Esophagus squamous epithelium (tissue), 5 donors: ENCODE measurements at regions not wholly inside any gene's neighbourhood (a gene's known extent, or its start where the extent isn't known, plus 50 kb on each side); places are given as distances from the start of the nearest gene placed in this dataset.

ENCODE experiments used
- DNase-seq: peaks from one replicate; lab custom pipeline; 2025; lab: John Stamatoyannopoulos, UW
- H3K27ac ChIP-seq, 4 donors: fragments of 200-600 bp; sonication (generic); one replicate each; pipeline ENCODE4 v1.5.1; 2016 to 2019; ENCODE audit warnings: mild to moderate bottlenecking in 1 of 4
- H3K27me3 ChIP-seq, 4 donors: fragments of 200-600 bp; sonication (generic); 1 replicate in 3 of 4; 2 replicates in 1 of 4; pipeline versions ENCODE4 v1.5.1 to v1.6.0; 2017 to 2021; ENCODE audit warnings: antibody characterized with exemption in 1 of 4
- H3K36me3 ChIP-seq, 3 donors: fragments of 200-600 bp; sonication (generic); one replicate each; pipeline ENCODE4 v1.5.1; 2016 to 2019
- H3K4me1 ChIP-seq, 3 donors: fragments of 200-600 bp; sonication (generic); one replicate each; pipeline ENCODE4 v1.5.1; 2017 to 2019
- H3K4me3 ChIP-seq, 4 donors: fragments of 200-600 bp; sonication (generic); 1 replicate in 3 of 4; 2 replicates in 1 of 4; pipeline ENCODE4 v1.5.1; 2016 to 2019; ENCODE audit warnings: mild to moderate bottlenecking in 2 of 4, moderate library complexity in 1 of 4
- H3K9me3 ChIP-seq, 3 donors: fragments of 200-600 bp; sonication (generic); one replicate each; pipeline ENCODE4 v1.5.1; 2016 to 2019
- CTCF ChIP-seq, 6 experiments: fragments of 450-650 bp in 4 of 6; fragments of 200-600 bp in 2 of 6; sonication (generic) in 2 of 6; IDR thresholded peaks; one replicate each; pipeline ENCODE4 v1.5.1; 2016 to 2019; ENCODE audit warnings: antibody characterized with exemption in 6 of 6, mild to moderate bottlenecking in 4 of 6, moderate library complexity in 4 of 6
- POLR2A ChIP-seq, 4 donors: fragments of 450-650 bp; IDR thresholded peaks; one replicate each; pipeline ENCODE4 v1.6.1; 2017; ENCODE audit warnings: antibody characterized with exemption in 4 of 4, mild to moderate bottlenecking in 4 of 4, moderate library complexity in 3 of 4
- WGBS, 2 donors: methylation state at CpG; one replicate each; pipeline ENCODE4 v1.1.5; 2018; 5-methylcytosine and 5-hydroxymethylcytosine counted together
- intact Hi-C: fragments of 100-400 bp; cut with DNase I; formaldehyde crosslinking; loops from one replicate; pipeline ENCODE4 v1.15.0; 2022
- donor health status: DM: yes; HTN: yes; CAD: no.

DNA sequence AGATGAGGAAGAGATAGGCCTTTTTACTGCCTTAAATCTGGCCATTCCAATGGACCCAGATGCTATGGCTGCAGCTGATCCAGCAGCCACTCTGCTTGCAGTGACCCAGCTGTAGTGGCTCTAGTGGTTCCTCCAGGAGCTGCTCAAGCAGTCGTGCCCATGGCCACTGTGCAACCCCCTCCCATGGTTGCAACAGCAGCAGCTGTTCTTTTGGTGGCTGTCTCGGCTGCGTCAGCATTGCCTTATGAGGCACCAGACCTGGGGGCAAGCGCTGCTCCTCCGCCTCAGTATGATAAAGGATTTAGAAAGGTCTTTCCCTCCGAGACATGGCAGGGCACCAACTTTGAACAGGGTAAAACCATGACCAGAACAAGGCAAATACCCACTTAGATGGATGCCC lies 384.9 kb upstream of the DCC start:
- H3K4me3 ChIP-seq, result no peak overlapping the region
- intact Hi-C loops, result no loop called here
- no peak overlapping the region for H3K27ac ChIP-seq
- no peak for DNase-seq
- peaks cover 0 to 12% (median 0%) of the 10 kb centered on the region in 3 donors for H3K9me3 ChIP-seq
- no peaks in the 10 kb centered on the region for H3K4me1 ChIP-seq
- H3K36me3 ChIP-seq, result no peaks in the 10 kb centered on the region
- no peaks in the 10 kb centered on the region for H3K27me3 ChIP-seq
- TF ChIP-seq CTCF (IDR thresholded peaks at IDR 0.05), result no peak
- no peak for TF ChIP-seq POLR2A (IDR thresholded peaks at IDR 0.05)
- 54 to 72% methylated on average over 4 to 6 of the region's 6 CpGs for WGBS, 2 donors

- Histone ChIP-seq H3K27ac (no peak overlapping the region), H3K4me1 (no peaks in the 10 kb centered on the region), H3K27me3 (no peaks in the 10 kb centered on the region), H3K36me3 (no peaks in the 10 kb centered on the region), H3K9me3 (peaks cover 0 to 12% (median 0%) of the 10 kb centered on the region in 3 donors), H3K4me3 (no peak overlapping the region)
- no peak for DNase-seq
- TF ChIP-seq CTCF (IDR thresholded peaks at IDR 0.05), result no peak
- no peak for TF ChIP-seq POLR2A (IDR thresholded peaks at IDR 0.05)
- intact Hi-C loops, result no loop called here
- WGBS, 2 donors, result 79 to 83% methylated on average over 4 of the region's 4 CpGs
These were observed 383.0 kb upstream of the DCC start for GRCh38 chr18:51957001-51957400.

DNA sequence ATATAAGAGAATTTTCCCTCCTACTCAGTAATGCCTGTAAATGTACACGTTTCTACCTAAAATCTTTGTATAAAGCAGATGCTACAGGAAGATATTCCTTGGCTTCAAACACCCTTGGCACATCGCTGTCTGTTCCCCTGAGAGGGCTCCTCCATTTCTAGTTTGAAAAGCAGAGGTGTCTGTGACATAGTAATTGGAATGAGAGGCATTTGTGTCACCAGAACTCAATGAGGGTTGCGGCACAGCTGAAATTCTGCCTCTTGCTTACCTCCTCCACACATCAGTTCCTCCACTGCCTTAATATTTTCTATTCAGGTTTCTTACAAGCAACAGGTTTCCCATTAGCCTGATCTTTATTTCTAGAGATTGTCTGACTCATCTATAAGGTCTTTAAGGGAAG lies 359.9 kb upstream of the DCC start:
- H3K27me3 ChIP-seq, result no peaks in the 10 kb centered on the region
- TF ChIP-seq CTCF (IDR thresholded peaks at IDR 0.05), result no peak
- TF ChIP-seq POLR2A (IDR thresholded peaks at IDR 0.05), result no peak
- H3K36me3 ChIP-seq, result no peaks in the 10 kb centered on the region
- intact Hi-C loops, result no loop called here
- no peaks in the 10 kb centered on the region for H3K4me1 ChIP-seq
- no peaks in the 10 kb centered on the region for H3K9me3 ChIP-seq
- no peak for DNase-seq
- no peak overlapping the region for H3K27ac ChIP-seq
- WGBS, 2 donors, result 49 to 66% methylated on average over 3 of the region's 3 CpGs
- H3K4me3 ChIP-seq, result no peak overlapping the region

DNA sequence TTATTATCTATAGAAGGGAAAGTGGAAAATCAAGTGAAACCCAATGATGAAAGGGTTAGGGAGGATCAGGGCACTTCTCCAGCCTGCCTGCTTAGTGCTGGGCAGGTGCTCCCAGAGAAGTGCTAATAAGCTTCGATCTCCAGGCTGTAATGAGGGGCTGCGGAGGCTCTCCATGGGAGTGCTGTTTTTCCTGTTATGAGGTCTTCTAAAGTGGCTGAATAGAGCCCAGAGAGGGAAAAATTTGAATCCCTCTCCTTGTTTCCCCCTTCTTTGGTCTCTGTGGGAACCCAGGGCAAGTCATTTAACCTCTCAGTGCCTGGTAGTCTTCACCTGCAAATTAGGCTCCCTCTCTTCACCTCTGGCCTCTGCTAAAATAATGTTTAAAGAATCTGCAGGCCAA lies 351.7 kb upstream of the DCC start:
- TF ChIP-seq CTCF (IDR thresholded peaks at IDR 0.05) (no peak), POLR2A (IDR thresholded peaks at IDR 0.05) (no peak)
- H3K36me3 ChIP-seq, result no peaks in the 10 kb centered on the region
- no peak for DNase-seq
- WGBS, 2 donors, result 0 to 14% methylated on average over 2 of the region's 2 CpGs
- no peaks in the 10 kb centered on the region for H3K27me3 ChIP-seq
- no peak overlapping the region for H3K4me3 ChIP-seq
- no peaks in the 10 kb centered on the region for H3K4me1 ChIP-seq
- no peaks in the 10 kb centered on the region for H3K9me3 ChIP-seq
- intact Hi-C loops, result no loop called here
- no peak overlapping the region for H3K27ac ChIP-seq

DNA sequence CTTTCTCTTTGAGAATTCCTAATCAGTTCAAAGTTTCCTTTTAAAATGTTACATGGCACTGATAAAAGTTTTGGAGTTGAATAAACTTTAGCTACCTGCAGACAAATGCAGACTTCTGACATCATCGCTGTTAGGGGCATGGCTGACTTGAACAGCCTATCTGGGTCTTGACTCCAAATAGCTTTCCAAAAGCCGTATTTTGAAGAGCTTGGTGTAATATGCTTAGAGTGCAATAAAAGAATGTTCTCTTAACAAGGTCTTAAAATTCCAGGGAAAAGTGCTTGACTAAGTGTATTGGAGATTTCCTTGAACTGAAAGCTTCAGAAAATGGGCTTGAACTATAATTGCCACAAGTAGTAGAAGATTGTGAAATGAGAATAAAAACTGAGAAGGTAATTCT lies 342.9 kb upstream of the DCC start:
- Histone ChIP-seq H3K36me3 (no peaks in the 10 kb centered on the region), H3K27ac (no peak overlapping the region), H3K9me3 (no peaks in the 10 kb centered on the region), H3K4me3 (no peak overlapping the region), H3K27me3 (no peaks in the 10 kb centered on the region), H3K4me1 (no peaks in the 10 kb centered on the region)
- 81 to 88% methylated on average over 2 of the region's 2 CpGs for WGBS, 2 donors
- DNase-seq, result no peak
- no peak for TF ChIP-seq CTCF (IDR thresholded peaks at IDR 0.05)
- no peak for TF ChIP-seq POLR2A (IDR thresholded peaks at IDR 0.05)
- intact Hi-C loops, result no loop called here
